NCI-H2107 treated with DMSO at 0.1 percent for 48 hours (cell line): ENCODE measurements at regions not wholly inside any gene's neighbourhood (a gene's known extent, or its start where the extent isn't known, plus 50 kb on each side); places are given as distances from the start of the nearest gene placed in this dataset.

Experiments
- DNase-seq: peaks from one replicate; lab custom pipeline; 2025; ENCODE audit not compliant: unreplicated experiment; lab: John Stamatoyannopoulos, UW

DNA sequence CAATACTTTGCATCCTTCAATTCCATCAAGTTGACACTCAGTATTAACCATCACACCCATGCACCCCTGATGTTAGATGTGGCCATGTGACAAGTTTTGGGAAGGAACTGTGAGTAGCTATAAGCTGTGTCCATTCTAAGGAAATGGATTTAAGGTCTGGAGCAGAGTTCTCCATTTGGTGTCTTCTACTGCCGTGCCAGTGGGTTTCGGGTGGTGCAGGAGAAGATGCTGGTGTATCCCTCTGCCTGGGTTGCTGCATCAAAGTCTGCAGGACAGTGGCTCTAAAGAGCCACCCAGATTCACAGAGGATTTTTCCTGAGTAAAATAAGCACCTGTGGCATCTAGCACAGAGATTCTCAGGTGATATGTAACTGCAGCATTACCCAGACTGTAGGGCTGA is 105.7 kb upstream of the IRS2 start:
- no peak for DNase-seq

DNA sequence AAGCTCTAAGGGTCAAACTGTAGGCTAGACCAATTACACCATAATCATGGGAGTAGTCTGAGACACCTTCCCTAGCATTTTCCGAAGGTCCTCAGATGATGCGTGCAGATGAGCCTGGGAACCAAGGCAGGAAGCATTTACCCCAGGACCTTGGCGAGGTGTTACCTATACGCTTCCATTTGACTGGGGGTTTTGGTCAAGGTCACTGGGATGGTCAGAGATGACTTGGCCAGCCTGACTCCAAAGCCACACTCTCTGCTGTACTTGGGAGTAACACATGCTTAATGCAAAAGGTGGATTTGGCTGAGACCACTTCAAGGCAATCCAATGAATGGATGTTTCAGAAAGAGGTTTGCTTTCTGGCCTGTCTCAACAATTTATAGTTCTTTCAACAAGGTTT is 98.9 kb upstream of the IRS2 start:
- DNase-seq, result no peak

DNA sequence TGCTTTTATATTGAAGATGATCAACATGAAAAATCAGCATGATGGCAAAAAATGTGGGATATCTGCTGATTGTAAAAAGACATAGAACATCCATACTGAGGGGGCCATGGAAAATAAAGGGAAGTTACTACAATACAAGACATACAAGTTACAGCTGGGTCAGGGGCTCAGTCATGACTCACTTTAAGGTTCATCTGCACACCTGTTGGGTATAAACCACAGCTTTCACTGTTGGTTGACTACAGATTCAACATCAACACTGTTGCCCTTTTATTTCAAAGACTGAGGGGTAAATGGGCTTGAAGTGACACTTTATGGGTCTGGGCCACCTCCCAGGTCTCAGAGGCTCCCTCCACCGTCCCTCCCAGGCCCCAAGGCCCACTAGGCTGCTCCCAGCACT is 98.1 kb upstream of the IRS2 start:
- no peak for DNase-seq

DNA sequence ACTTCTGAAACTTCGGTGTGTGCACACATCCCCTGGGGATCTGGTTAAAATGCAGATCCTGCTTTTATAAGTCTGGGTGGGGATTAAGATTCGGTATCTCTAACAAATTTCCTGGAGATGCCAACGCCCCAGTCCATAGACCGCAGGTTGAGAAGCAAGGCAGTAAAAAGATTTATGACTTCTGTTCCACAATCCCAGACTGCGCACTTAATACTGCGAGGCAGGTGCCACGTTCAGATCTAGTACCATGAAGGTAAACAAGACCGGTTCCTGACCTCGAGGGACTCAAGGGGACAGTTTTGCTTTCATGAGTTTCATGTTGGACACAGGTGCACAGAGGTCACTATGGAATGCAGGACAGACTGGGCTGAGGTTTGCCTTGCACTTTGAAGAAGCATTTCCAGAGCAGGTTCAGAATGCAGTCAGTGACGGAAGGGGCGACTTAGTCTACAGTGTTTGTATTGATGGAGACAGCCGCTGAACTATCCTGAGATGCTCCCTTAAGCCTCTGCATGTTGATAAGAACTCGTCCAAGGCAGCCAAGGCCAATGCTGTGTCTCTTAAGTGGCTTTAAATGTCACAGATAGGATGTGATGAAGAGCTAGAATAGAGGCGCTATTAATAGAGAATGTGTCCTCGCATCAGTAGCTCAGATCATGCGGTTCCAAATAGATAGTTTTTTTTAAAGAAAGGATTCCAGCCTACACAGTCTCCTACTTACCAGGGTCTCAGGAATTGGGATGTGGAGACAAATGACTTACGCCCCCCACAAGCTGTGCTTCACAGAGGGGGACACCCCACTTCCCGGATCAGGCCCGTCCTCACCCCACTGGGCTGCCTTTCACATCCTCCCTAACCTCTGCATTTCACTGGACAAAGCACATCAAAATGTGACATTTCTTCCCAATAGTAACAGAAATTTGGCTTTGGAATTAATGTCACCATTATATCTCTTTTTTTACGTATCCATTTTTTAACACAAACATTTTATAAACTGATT is 97.1 kb upstream of the IRS2 start:
- DNase-seq, result no peak

DNA sequence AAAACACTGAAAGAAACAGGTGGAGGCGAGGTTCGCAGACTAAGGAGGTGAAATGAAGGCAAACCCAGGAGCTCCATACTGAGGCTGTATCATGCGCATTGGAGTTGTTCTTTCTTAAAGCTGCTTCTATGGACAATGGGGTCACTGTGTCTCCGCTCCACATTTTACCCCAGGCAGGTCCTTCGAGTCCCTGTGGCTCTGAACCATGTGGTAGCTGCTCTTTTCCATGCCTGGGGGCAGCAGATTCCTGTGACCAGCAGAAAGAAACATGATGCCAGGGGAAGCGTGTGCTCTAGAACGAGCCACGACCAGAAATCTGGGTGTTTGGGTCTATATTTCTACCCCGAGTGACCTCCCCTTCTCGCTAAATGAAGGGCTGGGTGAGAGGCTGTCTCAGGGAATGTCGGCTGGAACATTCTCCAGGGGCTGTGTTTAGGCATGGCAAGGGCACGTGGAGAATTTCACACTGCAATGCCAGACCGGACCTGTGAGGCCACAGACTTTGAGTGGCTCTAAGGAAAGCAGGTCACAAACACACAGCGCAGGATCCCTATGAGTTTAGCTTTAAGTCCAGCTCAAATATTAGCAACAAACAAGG is 95.7 kb upstream of the IRS2 start:
- DNase-seq, result no peak

DNA sequence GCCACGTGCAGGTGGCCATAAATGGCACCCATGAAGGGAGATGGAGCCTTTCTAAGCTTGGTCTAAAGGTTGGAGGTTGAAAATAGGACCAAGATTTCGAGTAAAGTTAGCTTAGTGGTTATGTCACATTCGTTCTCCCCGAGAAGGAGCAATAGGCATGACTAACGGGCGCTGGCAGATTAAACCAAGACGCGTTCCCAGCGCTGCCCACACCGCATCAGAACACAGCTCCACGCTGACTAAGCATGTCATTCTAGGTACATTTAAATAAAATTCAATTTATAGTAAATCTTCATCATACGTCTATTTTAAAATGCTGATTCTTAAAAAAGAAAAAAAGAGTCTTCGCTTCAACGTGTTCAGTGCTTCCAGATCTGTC is 95.0 kb upstream of the IRS2 start:
- DNase-seq, result no peak

DNA sequence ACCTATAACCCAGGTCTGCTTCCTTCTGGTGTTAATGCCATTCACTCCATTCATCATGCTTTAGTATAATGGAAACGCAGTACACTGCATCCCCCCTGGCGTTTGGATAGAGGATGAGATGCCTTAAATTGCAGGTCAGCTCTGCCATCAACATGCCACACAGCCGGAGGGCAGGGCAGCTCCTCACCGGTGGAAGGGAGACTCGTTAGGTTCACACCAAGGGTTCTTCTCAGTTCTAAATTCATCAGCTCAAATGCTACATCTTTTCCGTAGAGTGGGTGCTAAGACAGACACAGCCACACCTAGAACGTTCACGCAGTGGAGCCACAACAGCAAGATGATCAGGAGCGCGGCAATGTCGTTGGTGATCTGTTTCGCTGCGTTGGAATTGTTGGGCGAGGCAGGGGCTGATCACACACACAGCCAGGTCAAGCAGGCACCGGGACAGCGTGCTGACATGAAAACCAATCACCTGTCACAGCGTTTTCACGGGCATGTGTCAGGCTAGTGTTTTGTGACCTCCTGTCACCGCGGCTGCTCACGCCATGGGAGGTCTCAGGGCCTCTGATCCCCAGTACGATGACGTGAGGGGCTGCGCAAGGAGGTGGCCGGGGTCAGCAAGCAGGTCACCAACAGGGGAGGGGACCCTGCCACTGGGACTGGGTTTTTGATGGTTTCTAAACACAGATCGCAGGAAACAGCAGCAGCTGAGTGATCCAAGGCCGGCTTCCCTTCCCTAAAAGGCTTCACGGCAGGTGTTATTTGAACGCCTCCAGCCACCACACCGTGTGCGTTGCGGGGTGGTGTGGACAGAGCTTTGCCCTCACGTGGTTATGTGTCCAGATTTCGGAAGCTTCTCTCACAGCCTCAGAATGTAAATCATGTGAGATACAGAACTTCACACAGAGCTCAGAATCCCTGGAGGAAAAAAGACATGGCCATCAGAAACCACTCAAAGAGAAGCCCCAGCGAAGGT is 94.3 kb upstream of the IRS2 start:
- no peak for DNase-seq

DNA sequence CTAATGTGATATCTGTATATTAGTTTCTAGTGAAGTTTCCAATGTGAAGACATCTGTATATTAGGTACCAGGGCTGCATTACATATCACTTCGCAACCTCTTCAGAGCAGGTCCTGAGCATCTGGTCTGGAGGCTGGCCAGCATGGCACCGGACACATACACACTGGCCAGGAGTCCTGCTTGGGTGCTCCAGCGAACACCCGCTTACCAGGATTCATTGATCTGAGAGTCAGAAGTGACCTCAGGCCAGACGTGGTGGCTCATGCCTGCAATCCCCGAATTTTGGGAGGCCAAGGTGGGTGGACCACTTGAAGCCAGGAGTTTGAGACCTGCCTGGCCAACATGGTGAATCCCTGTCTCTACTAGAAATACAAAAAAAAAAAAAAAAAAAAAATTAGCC is 93.0 kb upstream of the IRS2 start:
- DNase-seq, result no peak

DNA sequence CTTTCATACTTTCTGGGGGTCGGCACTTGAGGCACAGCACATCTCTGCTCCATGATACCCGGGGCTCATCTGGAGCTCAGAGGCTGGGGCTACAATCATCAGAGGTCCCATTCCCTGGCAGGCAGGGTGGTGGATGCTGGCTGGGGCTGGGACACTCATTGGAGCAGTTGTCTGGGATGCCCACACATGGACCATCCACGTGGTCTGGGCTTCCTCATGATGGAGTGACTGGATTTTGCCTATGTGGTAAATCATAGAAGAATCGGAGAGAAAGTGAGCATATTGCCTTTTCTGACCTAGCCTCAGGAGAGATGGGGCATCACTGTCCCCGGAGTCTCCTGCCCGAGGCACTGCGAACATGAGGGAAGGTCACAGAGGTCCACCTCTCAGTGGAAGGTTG is 91.4 kb upstream of the IRS2 start:
- DNase-seq, result no peak

DNA sequence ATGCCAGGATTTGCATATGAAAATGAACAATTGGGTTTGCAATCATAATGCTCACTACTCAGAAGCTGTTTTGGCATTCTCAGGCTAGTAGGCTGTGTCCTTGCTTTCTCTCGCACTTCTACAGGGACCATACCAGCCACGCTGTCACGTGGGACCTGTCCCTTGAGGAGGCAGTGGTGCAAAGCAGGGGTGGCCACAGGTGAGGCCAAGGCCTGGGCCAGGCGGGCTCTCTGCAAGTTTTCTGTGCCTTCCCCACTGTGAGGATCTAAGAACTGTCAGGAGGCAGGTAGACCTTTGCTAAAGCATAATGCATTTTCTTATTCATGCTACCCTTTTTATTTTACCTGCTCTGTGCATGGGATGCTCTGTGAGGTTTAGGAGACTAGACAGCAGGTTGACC is 89.4 kb upstream of the IRS2 start:
- no peak for DNase-seq

DNA sequence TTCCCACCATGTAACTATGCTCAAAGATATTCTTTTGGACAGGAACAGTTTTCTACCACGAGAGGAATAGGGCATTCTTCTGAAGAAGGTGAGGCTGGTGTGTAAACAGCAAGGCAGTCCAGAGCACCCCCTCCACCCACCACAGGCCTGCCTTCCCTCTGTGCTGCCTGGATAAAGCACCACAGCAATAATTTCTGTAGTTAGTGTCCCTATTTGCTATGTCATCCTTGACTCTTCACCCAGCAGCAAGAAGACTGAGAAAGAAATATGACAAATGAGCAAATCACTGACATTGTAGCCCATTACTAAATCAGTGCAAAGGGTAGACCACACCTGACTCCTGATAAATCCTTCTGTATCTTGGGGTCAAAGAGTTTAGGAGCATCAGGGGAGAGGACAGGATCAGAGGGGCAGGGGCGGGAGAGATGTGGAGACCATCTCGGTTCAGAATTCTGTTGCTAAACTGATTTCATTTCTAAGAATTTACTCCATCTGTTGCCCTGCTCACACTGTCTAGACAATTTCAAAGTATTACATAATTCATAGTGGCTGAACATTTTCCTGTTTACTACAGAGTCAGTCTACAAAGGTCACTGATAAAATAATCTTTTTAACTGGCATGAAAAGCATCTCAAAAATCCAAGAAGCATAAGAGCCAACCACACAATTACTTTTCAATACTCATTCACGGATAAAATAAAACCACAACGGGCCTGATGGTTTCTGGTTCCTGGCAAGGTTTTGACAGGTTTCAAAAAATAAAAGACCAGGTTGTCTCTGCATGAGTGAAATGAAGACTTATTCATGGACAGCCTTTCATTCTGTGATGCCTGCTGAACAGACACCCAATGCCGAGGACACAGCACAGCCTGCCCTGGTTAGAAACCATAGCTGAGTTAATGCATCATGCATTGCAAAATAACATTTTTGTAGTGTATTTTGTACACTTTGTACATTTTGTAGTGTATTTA is 88.4 kb upstream of the IRS2 start:
- peak; percentile 57 for DNase-seq

DNA sequence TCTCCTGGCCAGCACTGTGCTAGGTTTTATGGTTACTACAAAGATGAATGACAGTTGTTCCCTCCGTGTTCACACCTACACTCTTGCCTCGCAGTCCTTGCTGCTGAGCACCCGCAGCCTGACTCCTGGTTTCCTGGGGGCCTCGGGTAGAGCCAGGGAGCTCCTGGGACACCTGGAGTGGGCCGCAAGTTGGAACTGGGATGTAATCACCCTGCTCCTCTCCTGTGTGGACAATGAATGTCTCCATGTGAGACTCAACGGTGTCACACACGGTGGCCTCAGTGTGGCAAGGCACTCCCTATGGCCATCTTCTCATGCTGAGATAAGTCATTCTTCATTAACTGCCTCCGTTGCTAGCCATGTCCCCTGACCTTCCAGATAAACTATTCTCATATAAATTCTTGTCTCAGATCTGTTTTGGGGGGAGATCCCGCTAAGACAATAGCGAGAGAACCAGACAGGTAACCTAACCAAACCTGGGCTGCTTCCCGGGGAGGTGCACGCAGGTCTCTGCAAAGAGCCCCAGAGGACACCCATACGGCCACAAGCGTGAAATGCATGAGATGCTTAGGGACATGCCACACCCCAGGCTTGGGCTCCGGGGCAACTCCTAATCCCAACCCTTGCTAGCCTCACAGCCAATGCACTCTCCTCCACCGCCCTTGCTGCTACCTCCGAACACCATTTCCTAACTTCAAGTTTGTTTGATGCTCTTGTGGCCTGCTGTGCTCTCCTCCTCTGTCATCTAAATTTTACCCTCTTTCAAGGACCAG is 87.2 kb upstream of the IRS2 start:
- DNase-seq, result peak; percentile 9

DNA sequence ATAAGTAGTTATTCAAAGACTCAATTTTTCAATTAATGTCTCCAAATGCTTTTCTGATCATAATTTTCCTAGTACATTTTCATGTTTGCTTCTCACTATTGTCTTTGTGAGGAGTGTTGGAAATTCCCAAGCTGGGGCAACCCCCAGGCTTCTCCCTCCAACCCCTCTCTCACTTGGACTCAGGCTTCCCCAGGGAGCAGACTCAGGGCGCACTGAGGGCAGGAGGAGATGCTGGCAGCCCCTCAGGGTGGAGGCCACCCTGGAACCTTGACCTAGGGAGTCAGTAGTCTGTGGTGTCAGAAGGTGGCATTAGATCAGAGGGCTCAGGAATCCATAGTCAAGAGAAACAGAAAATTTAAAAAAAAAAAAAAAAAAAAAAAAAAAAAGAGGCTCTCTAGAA is 86.5 kb upstream of the IRS2 start:
- no peak for DNase-seq

DNA sequence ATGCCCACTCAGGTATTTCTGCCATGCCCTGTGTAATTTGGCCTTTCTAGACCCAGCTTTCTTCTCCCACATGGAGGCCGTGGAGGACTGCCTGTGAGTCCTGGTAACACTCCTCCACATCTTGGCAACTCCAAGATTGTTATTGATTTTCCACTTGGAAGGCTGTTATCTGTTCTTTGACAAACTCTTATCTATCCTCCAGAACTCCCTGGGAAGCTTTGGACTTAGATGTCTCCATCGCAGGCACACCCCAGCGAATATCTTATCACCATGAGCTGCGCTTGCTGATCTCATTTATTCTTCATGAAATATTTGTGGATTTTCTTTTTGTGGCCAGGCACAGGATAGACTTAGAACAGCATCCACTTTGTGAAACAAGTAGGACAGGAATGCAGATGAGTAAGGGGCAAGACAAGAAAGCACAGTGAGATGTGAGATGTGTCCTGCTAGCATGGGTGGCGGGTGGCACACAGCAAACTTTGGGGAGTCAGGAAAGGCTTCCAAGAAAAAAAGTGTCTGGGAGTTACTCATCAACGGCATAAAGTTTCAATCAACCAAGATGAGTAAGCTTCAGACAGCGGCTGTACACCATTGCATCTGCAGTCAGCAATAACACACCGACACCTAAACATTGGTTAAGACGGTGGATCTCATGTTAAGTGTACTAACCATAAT is 84.5 kb upstream of the IRS2 start:
- no peak for DNase-seq

DNA sequence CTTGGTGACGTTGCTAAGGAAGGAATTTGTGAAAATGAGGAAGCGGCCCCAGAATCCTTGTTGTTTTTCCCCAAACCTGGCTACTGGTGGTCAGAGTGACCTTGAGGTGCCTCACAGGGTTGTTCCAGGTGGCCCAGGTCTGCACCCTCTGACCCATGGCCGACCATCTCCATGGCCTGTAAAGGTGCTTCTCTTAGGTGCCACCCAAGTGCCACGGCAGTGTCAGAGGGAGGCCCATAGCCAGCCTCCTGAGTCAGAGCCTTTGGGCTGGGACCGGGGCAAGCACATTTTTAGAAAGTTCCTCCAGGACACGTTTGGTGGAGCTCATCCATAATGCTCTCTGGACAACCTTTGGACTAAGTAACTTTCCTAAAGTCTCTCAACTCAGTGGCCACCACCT is 83.9 kb upstream of the IRS2 start:
- DNase-seq, result no peak

DNA sequence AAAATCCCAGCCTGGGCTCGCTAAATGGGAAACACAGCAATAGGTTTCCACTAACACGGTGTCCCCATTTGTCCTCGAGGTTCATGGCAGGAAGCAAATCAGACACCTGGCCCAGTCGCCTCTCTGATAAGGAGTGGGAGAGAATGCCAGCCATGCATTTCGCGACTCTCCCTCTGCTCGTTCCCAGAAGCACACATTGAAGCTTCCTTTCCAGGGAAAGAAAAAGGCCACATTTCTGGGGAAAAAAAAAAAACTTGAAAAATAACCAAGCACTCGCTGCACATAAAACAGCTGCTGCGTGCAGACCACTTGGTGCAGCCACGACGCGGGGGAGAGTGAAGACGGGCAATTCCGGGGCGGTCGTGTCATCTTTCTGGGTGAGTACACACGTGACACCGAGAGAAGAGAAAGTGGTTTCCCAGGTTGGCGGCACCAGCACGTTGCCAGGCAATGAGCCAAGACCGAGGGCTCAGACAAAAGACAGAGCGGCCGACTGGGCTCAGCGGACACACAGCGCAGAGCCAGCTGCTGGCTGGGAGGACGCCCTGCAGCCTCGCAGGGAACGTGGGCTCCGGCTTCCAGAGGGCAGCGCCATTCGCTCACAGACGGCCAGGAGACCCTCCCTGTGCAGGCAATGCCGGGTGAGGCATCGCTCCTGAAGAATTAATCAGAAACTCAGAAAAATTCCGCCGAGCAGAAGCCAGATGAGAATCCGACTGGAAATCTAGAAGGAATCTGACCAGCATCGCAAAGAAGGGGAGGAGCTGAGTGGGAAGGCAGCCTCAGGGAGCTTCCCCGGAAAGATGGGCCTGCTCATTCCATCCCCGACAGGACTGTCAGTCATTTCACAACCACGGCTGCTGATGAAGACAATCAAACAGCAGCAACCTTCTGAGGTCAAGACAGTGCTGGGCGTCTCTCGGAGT is 83.2 kb upstream of the IRS2 start:
- DNase-seq, result peak; percentile 85

DNA sequence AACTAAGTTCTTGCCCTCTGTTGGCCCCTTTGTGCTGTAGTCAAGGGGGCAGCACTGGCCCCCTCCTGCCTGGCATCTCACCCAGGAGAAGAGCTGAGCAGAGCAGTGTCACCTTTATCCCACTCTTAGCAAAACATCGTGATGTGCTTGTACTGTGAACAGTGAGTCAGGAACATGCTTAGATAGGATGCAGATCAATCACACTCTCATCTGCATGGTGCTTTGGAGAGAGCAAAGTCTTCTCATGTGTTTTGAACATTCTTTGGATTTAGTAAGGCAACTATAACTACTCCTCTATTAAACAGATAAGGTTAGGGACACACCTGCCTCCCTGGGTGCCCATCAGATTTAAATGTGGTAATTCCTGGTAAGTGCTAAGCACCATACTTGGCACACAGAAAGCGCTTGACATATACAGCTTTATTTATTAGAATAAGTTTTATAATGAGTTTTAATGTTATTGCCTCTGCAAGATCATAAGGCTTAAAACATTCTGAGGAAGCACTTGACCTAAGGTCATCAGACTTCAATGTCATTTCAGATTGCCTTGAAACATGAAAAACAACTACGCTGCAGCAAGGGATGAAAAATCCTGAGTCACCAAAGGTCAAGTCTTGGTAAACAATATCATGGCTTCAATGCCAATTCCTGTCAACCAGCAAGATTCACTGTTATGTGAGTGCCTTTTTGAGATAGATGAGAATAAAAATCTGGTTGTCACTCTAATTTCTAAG is 82.4 kb upstream of the IRS2 start:
- DNase-seq, result no peak
